Left lung (tissue), 4 donors: ENCODE measurements at regions not wholly inside any gene's neighbourhood (a gene's known extent, or its start where the extent isn't known, plus 50 kb on each side); places are given as distances from the start of the nearest gene placed in this dataset.

Experiments used
- ATAC-seq: fragments of 200-7000 bp; cut with Tn5 transposase; one replicate; pipeline ENCODE4 v1.9.1; 2020; ENCODE audit warnings: moderate library complexity
- DNase-seq, 4 donors: peaks; one replicate each; pipeline ENCODE4 v3.0.0-alpha.2; 2013 to 2020
- H3K27ac ChIP-seq, 2 donors: fragments of 200-600 bp; sonication (generic) in 1 of 2; one replicate each; pipeline versions ENCODE4 v1.5.0 to v1.8.0; 2020 to 2021
- H3K27me3 ChIP-seq, 2 donors: fragments of 200-600 bp; sonication (generic) in 1 of 2; one replicate each; pipeline versions ENCODE4 v1.5.0 to v1.8.0; 2020 to 2021
- H3K36me3 ChIP-seq, 2 donors: fragments of 200-600 bp; sonication (generic) in 1 of 2; one replicate each; pipeline versions ENCODE4 v1.5.0 to v1.8.0; 2020 to 2021
- H3K4me1 ChIP-seq, 2 donors: fragments of 200-600 bp; one replicate each; pipeline ENCODE4 v1.8.0; 2021
- H3K4me3 ChIP-seq, 2 donors: fragments of 200-600 bp; sonication (generic) in 1 of 2; one replicate each; pipeline versions ENCODE4 v1.5.0 to v1.8.0; 2020 to 2021; ENCODE audit warnings: mild to moderate bottlenecking in 1 of 2
- H3K9me3 ChIP-seq, 2 donors: fragments of 200-600 bp; sonication (generic) in 1 of 2; one replicate each; pipeline versions ENCODE4 v1.5.0 to v1.8.0; 2020 to 2021
- intact Hi-C, 2 donors: fragments of 100-400 bp; cut with DNase I; formaldehyde crosslinking; loops; one replicate each; pipeline versions ENCODE4 v1.11.2 to v1.14.2; 2022
- TF ChIP-seq, protein P1 (sequence below), 2 donors: fragments of 200-600 bp; sonication (generic) in 1 of 2; IDR thresholded peaks; one replicate each; pipeline versions ENCODE4 v1.5.0 to v1.8.0; 2021; ENCODE audit warnings: antibody characterized with exemption in 2 of 2
- donor health status: DM: no; HTN: yes; CAD: no.
- donor health status: DM: no; HTN: no; CAD: no.

DNA sequence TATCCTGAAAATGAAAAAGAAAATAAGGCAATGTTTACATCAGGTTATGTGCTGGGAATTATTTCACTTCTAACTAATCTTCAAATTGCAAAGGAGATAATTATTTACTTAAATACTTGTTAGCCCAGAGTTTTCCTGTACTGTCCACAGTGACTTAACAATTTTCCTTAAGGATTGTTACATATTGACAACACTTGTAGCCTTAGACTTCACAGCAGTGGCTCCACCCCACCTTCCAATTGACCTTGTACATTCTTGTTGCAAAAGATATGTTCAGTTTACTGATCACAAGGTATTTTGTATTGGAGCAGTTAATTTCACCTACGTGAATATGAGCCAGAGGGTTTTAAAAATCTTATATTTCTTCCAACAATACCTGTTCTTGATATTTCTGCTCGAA is 376.9 kb downstream of the CNTN6 start:
- ATAC-seq: peak; percentile 58
- intact Hi-C loops: no loop called here
- Histone ChIP-seq H3K27ac (no peak overlapping the region), H3K36me3 (no peaks in the 10 kb centered on the region), H3K27me3 (no peaks in the 10 kb centered on the region), H3K4me3 (no peak overlapping the region), H3K4me1 (no peaks in the 10 kb centered on the region), H3K9me3 (peaks cover 0 to 2% of the 10 kb centered on the region in 2 donors)
- TF ChIP-seq, protein P1, sequence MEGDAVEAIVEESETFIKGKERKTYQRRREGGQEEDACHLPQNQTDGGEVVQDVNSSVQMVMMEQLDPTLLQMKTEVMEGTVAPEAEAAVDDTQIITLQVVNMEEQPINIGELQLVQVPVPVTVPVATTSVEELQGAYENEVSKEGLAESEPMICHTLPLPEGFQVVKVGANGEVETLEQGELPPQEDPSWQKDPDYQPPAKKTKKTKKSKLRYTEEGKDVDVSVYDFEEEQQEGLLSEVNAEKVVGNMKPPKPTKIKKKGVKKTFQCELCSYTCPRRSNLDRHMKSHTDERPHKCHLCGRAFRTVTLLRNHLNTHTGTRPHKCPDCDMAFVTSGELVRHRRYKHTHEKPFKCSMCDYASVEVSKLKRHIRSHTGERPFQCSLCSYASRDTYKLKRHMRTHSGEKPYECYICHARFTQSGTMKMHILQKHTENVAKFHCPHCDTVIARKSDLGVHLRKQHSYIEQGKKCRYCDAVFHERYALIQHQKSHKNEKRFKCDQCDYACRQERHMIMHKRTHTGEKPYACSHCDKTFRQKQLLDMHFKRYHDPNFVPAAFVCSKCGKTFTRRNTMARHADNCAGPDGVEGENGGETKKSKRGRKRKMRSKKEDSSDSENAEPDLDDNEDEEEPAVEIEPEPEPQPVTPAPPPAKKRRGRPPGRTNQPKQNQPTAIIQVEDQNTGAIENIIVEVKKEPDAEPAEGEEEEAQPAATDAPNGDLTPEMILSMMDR (IDR thresholded peaks at IDR 0.05): no peak
- no peak for DNase-seq

DNA sequence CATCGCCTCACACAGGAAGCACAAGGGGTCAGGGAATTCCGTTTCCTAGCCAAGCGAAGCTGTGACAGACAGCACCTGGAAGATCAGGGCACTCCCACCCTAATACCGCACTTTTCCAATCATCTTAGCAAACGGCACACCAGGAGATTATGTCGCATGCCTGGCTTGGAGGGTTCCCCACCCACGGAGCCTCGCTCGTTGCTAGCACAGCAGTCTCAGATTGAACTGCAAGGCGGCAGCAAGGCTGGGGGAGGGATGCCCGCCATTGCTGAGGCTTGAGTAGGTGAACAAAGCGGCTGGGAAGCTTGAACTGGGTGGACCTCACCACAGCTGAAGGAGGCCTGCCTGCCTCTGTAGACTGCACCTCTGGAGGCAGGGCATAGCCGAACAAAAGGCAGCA is 384.8 kb downstream of the CNTN6 start:
- ATAC-seq: no peak
- intact Hi-C loops: no loop called here
- H3K36me3 ChIP-seq: no peaks in the 10 kb centered on the region
- H3K4me1 ChIP-seq: no peaks in the 10 kb centered on the region
- H3K27ac ChIP-seq: no peak overlapping the region
- H3K4me3 ChIP-seq: no peak overlapping the region
- peaks cover 0 to 12% of the 10 kb centered on the region in 2 donors for H3K9me3 ChIP-seq
- peak in 1 of 4 donors; percentile 47 for DNase-seq
- TF ChIP-seq, protein P1 (IDR thresholded peaks at IDR 0.05): no peak
- H3K27me3 ChIP-seq: no peaks in the 10 kb centered on the region

DNA sequence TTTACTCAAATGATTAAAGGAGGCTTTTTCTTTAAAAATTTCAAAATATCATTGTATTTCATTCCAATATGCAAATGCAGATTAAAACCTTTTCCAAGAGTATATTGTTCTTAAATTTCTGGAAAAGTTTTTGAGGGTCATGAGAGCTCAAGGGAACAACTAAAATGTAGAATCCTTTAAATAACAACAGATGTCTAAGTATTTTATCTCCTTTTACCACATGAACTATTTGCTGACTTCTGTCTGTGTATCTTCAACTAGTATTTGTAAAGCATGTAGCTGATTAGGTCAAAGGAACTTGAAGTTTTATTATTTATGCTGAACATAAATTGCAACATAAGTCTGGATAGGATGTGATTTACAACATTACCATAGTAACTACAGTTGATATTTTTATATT is 402.6 kb downstream of the CNTN6 start:
- H3K27ac ChIP-seq: no peak overlapping the region
- ATAC-seq: no peak
- DNase-seq: no peak
- H3K4me1 ChIP-seq: no peaks in the 10 kb centered on the region
- H3K36me3 ChIP-seq: no peaks in the 10 kb centered on the region
- no peak overlapping the region for H3K4me3 ChIP-seq
- H3K27me3 ChIP-seq: no peaks in the 10 kb centered on the region
- TF ChIP-seq, protein P1 (IDR thresholded peaks at IDR 0.05): no peak
- intact Hi-C loops: no loop called here
- no peaks in the 10 kb centered on the region for H3K9me3 ChIP-seq

DNA sequence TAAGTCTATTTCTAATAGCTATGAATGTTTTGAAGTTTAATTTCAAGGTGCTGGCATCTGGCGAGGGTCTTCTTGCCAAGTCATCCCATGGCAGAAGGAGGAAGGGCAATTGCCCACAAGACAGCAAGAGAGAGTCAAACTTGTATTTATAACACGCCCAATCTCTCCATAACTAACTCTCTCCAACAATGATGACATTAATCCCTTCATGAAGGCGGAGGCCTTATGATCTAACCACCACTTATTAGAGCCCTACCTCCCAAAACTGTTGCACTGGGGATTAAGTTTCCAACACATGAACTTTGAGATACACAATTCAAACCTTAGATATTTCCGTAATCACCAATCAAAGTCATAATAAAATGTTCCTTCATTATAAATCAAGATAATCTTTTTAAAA is 406.9 kb downstream of the CNTN6 start:
- Histone ChIP-seq H3K27me3 (no peaks in the 10 kb centered on the region), H3K9me3 (no peaks in the 10 kb centered on the region), H3K4me3 (no peak overlapping the region), H3K36me3 (no peaks in the 10 kb centered on the region), H3K4me1 (no peaks in the 10 kb centered on the region), H3K27ac (no peak overlapping the region)
- intact Hi-C loops: no loop called here
- TF ChIP-seq, protein P1 (IDR thresholded peaks at IDR 0.05): no peak
- ATAC-seq: no peak
- DNase-seq: no peak

DNA sequence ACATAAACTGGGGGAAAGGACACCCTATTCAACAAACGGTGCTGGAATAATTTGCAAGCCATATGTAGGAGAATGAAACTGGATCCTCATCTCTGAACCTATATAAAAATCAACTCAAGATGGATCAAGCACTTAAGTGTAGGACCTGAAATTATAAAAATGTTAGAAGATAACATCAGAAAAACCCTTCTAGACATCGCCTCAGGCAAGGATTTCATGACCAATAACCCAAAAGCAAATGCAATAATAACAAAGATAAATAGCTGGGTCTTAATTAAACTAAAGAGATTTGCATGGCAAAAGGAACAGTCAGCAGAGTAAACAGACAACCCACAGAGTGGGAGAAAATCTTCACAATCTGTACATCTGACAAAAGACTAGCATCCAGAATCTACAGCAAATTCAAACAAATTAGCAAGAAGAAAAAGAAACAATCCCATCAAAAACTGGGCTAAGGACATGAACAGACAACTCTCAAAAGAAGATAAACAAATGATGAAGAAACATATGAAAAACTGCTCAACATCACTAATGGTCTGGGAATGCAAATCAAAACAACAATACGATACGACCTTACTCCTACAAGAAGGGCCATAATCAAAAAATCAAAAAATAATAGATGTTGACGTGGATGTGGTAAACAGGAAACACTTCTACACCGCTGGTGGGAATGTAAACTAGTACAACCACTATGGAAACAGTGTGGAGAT is 408.7 kb downstream of the CNTN6 start:
- H3K4me3 ChIP-seq: no peak overlapping the region
- H3K4me1 ChIP-seq: no peaks in the 10 kb centered on the region
- no peaks in the 10 kb centered on the region for H3K36me3 ChIP-seq
- no peak overlapping the region for H3K27ac ChIP-seq
- TF ChIP-seq, protein P1 (IDR thresholded peaks at IDR 0.05): no peak
- no peaks in the 10 kb centered on the region for H3K27me3 ChIP-seq
- intact Hi-C loops: no loop called here
- DNase-seq (no peak), ATAC-seq (no peak)
- H3K9me3 ChIP-seq: no peaks in the 10 kb centered on the region
